NCI-H2081 (cell line): ENCODE measurements at regions not wholly inside any gene's neighbourhood (a gene's known extent, or its start where the extent isn't known, plus 50 kb on each side); places are given as distances from the start of the nearest gene placed in this dataset.
"Not testable (repeated sequence)": the region's sequence is repeated elsewhere in the genome, so short reads cannot be mapped to it uniquely, and the experiment has no call there.

ENCODE experiments used
- DNase-seq, 2 experiments: peaks; one replicate each; lab custom pipeline; 2025; lab: John Stamatoyannopoulos, UW

DNA sequence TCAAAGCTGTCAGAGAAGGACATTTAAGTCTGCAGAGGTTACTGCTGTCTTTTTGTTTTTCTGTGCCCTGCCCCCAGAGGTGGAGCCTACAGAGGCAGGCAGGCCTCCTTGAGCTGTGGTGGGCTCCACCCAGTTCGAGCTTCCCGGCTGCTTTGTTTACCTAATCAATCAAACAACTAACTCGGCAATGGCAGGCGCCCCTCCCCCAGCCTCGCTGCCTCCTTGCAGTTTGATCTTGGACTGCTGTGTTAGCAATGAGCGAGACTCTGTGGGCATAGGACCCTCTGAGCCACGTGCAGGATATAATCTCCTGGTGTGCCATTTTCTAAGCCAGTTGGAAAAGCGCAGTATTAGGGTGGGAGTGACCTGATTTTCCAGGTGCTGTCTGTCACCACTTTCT lies 201.8 kb upstream of the ETAA1 start:
- DNase-seq: not testable (repeated sequence)

DNA sequence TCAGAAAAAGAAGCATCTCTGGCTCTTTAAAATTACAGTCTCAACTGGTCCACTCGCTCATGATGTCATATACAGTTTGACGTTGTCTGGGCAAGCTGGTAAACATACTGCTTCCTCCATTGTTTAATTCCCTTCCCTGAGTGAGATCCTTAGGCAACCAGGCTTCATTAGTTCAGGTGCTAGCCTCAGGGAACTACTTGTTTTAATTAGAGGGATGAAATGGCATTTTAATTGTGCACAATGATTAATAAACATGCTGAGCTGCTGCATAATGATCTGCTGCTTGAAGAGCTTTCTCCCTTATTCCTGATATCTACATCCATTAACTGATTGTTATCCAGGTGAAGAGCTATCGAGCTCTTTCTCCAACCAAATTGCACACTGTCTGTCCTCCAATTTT lies 195.6 kb upstream of the ETAA1 start:
- DNase-seq: no peak

DNA sequence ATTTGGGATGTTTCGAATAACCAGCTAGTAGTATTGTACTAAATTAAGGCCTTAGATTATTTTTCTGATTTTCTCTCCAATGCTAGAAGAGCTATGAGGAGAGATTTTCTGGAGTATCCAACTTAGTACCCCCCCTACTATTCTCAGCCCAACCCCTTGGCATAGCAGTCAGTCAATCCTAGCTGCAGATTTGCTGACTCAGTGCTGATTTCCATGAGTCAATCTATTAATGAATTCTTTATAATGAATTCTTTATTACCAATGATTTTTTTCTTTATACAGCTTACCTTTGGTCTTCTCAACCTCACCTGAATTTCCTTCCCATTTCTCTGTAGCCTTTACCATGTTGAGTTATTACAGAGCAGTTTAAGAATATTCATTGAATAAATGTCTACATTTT lies 192.8 kb upstream of the ETAA1 start:
- no peak for DNase-seq

DNA sequence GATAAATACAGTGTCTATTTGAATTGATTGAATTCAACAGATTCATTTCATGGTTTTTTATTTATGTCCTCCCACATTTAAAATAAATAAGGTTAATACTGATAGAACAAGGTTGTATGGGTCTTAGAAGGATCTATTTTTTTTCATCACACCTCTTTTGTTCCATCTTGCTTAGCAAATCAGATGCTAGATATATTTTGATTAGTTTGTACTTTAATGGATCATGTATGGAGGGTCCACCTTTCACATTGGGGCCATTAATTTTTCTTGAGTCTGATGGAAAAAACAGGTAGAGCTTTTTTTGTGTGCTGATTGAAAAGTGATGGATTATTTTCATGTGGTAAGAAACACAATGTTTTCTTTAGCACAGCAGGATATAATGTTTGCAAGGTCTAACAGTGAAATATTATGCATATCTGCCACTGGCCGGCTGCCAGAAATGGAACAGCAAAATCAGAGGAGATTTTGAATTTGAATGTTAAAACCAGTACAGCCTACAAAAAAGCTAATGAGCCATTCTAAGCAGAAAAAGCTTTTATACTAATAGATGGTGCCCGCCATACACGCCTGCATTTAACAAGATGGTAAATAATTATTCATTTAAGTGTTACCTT lies 188.1 kb upstream of the ETAA1 start:
- DNase-seq: peak; percentile 40 to 72

DNA sequence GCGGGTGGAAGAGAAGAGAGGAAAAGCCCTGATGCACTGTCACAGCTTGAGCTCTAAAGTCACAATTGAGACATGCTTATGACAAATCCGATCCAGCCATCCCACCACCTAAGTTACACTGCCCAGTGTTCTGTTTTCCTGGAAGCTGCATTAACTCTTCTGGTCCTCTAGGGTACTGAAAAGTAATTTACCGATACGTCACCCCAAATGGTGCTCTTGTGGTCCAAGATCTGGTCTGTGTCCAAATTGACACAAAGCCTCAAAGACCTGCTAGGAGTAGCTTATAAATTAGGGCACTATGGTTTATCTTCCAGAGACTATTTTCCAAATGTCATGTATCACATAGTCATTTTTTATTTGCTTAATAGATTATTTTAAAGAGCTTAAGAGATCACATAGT lies 186.7 kb upstream of the ETAA1 start:
- no peak for DNase-seq

DNA sequence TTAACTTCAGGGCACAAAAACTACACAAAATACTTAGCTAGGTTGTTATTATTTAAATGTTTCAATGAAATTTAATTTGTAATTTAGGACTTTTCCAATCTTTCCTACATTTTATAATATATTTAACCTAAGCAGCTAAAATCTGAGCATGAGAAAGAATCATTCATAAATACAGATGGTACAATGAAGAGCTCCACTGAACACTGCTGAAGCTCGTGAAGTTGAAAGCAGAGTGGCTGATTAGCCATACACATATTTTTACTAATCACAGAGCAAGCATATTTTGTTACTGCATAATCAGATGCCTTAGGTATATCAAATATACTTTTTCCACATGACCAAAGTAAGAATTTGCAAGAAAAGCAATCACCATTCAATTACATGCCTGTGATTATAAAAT lies 184.9 kb upstream of the ETAA1 start:
- no peak for DNase-seq

DNA sequence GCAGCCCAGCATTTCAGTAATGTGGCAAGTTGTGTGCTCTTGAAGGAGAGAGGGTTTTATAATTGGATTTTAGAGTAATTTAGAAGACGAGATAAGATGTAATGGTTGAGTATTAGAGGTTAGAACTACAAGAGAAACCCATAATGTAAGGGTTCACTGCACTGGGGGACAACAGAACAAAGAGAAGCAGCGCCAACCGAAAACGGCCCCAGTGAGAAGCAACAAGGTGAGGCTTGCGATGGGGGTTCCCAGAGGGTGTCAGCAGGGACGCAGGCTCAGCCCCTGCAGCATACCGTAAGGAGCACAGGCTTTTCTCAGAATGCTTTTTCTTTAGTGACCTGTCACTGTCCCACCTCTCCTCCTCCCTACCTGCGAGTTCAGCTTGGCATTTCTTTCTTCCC lies 183.9 kb upstream of the ETAA1 start:
- DNase-seq: no peak

DNA sequence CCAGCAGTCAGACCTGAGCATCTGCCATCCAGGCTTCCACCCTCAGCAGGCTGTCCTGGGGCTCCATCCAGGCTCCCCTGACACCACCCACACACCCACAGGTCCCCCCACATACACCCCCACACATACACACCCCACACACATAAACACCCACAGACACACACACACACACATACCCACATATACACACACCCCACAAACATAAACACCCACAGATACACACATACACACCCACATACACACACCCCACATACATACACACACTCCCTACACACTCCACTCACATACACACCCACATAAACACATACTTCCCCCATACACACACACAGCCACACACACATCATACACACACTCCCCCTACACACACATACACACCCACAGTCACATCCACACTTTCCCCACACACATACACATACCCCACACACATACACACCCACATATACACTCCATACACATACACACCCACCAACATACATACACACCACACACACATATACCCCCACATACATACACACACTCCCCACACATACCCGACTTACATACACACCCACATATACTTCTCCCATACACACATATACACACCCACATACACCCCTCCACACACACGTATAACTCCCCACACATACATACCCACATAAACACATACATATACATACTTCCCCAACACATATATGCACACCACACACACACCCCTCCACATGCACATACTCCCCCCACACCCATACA lies 183.3 kb upstream of the ETAA1 start:
- DNase-seq: no peak

DNA sequence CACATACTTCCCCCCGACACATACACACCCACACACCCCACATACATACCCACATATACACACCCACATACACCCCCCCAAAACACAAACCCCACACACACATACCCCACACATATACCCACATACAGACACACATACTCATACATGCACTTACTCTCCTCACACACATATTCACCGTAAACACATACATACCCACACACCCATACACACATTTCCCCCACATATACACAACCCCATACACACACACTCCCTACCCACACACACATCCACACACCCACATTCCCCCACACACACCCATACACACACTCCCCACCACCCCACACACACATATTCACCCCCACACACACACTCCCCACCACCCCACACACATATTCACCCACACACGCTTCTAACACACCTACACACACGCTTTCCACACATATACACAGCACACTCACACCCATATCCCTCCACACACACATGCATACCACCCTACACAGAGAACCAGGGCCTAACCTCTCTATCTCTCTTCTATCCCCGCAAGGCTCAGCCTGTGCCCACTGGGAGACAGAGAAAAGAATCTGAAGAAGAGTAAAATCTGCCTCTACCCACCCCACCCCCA lies 182.4 kb upstream of the ETAA1 start:
- DNase-seq: no peak

DNA sequence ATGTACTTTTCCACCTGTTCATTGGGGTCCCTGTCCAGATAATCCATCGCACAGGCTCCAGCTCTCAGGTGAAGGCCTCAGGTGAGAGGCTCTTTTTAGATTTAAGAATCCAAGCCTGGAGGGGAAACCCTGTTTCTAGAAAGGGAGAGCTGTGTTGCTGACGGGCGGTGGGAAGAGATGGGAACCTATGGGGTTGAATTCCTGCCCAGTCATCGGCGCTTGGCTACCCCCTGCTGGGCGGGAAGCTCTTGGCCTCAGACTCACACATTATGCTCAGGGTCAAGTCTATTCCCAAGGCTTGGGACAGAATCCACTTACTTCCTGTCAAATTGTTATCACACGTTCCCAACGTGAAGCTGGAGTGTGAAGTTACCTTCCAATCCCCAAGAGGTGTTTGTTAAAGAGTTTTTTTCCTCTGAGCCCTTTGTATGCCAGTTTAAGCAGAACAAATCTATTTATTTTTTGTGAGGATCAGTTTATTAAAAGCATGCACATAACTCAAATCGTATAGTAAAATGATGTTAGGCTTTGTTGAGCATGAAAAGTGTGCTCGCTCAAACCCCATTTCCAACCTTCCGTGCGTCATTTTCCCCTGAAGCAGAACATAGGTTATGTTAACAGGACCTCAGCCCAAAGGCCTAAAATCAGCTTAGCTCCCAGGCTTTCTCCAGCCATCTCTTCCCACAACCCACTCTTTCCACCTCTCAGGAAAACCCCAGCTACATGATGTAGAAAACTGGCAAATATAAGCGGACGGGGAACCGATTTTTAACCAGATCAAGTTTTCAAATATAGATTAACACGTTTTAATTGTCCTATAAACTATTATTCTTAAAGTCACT lies 181.7 kb upstream of the ETAA1 start:
- peak; percentile 2 to 15 for DNase-seq

DNA sequence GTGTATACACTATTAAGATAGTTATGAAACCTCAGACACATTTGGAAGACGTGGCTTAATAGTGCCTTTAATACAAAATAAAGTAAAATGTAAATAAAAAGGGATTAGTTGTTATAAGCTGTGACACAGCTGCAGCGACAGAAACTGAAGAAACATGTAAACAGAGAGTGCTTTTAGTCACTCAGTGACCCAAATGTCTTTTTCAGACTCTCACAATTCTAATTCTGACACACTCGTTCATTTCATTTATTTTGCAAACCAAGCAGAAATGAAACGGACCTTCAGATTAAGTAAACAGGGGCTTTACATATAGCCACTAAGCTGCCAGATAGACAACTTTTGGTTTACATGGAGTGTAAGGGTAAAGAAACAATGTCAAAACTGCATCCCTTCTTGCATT lies 181.0 kb upstream of the ETAA1 start:
- DNase-seq: no peak

DNA sequence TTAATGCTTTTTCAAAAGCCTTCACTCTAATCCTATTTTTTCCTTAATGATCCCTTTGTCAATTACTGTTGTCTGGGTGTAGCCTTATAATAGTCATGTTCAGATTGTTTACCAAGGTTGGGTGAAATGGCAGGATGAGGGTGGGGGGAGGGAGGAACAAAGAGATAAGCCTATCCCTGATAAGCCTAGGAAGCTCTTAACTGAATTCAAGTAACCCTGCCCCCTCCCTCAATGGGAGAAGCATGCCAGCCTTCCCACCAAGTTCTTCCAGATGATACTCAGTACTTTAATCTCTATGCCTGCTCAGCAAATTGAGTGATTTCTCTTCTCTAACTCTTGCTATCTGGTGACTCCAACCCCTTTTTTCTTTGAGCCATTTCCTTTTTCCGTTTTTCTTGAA lies 180.3 kb upstream of the ETAA1 start:
- DNase-seq: no peak

DNA sequence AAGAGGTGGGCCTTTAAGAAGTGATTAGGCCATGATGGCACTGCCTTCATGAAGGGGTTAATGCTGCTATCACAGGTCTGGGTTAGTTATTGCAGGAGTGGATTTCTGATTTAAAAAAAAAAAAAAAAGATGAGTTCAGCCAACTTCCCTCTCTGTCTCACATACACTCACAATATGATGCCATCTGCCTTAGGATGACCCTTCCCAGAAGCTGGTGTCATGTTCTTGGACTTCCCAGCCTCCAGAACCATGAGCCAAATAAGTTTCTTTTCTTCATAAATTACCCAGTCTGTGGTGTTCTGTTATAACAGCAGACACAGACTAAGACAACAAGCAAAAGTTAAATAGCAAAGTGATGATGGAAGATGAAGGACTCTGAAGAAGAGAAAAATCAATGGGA lies 179.7 kb upstream of the ETAA1 start:
- no peak for DNase-seq

DNA sequence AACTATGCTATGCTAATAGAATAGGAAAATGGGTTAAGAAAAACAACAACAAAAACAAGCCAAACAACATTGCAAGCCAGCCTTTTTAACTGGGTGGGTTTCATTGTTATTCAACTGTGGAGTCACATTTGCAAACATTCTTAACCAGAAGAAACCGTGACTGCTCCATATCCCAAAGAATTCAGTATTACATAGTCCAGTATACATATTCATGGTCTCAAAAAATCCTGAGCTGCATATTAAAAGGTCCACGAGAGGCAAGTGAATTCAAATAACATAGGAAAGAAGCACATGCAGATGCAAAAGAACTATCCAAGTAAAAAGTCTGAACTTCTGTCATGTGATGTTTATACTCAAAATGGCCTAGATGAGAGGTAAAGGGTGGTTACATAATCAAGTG lies 179.1 kb upstream of the ETAA1 start:
- DNase-seq: no peak

DNA sequence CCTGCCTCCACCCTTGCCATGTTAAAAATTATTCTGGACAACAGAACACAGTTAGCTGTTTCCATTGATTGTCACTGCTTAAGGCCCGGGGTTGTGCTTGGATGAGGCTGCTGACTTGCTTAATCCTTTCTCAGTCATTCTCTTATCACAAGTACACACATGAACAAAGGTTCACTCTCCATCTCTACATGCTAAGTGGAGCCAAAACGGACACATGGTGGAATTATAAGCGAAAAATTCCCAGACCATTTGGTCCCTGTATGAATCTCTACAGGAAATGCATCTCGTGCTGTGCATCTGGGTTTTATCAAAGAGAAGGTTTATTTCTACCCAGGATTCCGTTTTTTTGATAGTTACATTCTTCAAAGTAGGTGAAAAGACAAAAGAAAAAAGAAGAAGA lies 177.5 kb upstream of the ETAA1 start:
- DNase-seq: no peak

DNA sequence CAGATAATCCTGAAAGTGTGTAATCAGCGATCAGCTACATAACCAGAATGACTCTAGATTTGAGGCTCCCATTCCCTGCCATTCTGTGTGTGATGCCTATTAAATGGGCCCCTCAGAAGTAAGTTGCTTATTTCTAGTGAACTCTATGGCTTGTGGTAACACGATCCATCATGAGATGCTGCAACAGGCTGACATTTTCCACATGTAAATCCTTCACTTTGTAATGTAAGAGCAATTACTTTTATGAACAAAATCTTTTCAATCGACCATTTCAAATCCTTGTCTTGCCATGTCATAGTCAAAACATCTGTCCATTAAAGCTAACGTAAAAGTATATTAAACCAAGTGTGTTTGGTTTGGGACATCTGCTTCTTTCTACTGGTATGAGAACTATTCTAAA lies 175.9 kb upstream of the ETAA1 start:
- DNase-seq: no peak

DNA sequence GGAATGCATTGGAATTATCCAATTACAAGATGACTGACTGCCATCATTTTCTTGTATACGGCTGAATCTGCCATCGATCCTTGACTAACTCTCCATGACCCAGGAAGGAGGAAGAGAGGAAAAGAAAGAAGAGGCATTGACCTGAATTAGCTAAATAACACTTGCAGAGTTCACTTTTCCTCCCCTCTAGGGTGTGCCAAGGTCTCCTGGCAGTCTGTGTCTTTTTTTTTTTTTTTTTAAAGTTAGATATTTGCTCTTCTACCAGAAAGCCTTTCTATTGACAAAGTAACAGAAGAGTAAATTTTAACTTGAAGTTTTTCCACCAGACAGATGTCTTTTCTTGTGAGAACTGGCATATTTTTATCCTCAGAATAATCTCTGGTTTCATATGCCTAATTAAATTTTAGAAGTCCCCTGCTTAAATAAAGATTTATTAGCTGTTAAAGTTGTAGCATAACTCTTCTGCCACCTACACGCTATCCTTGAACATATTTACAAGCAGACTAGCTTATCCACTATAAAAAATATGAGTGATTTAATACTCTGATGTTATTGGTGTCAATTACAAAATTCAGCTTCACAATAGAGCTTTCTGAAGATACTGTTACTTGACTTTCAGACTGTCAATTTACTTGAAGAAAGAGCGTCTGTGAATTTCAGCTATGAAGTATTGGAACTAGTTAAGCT lies 171.7 kb upstream of the ETAA1 start:
- no peak for DNase-seq

DNA sequence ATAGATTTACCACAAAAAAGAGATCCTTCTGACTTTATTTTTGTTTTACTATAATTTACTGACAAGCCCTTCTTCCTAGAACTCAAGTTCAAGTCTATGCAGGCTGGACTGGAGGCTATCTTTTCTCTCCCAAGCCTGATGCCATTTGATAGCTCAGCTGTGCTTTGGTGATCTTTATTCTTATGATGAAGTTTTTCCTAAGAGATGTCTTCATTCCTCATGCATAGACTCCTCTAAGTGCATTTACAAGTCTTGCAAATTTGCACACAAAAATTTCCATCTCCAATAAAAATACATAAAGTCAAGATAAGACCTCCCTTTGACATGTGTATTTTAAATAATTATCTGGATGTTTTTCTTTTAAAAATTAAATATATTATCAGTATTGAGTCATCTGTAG lies 167.4 kb upstream of the ETAA1 start:
- no peak for DNase-seq

DNA sequence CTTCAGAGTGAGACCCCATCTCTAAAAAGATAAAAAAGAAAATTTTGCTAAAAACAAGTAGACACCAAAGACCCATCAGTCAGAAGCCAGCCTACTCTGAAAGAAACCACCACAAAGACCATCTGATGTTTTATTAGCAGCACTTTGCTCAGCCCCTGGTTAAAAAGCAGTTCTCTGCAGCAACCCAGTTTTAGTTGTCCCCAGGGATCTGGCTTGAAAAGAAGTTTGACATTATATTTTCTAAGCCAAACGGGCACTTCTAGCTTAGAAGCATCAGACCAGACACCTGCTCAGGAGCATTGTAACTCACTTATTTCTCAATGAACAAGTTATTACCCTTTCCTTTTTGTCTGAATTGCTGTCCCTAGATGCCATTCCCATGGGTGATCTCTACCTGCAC lies 164.2 kb upstream of the ETAA1 start:
- DNase-seq: no peak

DNA sequence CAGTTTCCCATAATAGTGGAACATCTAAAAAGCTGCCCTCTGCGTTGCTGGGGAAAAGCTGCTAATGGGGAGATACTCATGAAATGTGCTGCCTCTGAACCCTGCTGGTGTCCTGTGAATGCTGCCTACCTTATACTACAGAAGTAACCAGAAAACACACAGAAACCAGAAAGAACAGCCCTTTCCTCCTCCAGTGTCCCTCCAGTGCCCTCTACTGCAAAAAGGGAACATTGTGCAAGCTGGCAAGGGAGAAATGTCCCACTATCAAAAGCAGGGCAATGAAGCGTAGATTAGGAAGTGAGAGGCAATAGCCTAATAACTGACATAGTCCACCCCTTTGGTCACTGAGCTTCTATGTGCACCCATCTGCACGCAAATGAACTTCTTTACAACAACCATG lies 162.7 kb upstream of the ETAA1 start:
- DNase-seq: peak; percentile 35 to 63

DNA sequence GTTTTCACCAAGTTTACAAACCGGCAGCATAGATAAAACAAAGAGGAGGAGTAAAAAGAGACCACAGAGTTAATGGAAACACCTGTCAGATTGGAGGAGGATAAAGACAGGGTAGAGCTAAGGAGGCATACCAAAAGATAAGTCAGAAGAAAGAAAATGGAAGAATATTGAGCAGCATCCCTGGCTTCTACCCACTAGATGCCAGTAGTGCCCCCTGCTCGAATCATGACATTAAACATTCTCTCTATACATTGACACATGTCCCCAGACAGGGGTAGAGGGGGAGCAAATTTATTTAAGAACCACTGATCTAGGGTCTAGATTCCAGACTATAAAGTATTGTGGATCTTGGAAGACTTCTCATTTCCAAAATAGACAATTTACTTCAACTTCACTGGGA lies 159.8 kb upstream of the ETAA1 start:
- DNase-seq: no peak

DNA sequence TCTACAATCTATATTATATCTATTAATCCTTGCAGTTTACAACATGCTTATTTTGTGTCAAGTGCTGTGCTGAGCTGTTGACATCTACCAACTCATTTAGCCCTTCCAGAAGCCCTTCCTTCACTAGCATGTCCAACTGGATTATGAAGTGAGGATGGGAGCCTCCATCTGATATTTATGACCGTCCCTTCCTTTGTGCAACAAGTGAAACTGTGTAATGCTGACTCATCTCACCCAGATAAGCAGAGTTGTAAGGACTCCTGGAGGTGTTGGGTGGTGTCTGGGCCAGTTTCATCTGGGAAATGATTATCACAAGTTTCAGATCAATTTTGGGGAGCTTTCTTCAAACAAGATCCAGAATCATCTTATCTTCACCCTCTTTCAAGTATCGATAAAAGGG lies 156.6 kb upstream of the ETAA1 start:
- DNase-seq: no peak
